ENCODE measurements at regions not wholly inside any gene's neighbourhood (a gene's known extent, or its start where the extent isn't known, plus 50 kb on each side); places are given as distances from the start of the nearest gene placed in this dataset.

DNA sequence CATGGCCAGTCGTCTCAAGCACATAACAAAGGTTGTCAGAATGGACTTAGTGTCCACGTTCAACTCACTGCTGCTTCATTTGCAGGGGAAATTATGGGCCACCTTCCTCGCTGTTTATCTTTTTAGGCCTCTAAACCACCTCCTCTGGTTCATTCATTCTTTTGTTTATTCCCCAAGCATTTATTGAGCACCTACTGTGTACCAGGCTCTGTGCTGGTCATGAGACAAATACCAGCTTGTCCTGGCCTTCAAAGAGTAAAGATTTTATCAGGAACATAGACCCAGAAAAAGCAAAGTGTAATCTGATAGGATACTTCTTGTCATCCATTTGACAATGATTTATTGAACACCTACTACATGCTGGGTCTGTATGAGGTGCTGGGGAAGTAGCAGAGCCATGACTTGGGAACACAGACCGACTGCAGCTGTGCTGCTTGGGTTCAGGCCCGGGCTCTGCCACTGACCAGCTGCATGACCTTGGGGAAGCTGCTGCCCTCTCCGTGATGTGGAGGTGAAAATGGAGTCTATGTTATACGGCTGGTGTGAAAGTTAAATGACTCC lies 63.4 kb upstream of the SLC6A6 start:
- no peak for DNase-seq

DNA sequence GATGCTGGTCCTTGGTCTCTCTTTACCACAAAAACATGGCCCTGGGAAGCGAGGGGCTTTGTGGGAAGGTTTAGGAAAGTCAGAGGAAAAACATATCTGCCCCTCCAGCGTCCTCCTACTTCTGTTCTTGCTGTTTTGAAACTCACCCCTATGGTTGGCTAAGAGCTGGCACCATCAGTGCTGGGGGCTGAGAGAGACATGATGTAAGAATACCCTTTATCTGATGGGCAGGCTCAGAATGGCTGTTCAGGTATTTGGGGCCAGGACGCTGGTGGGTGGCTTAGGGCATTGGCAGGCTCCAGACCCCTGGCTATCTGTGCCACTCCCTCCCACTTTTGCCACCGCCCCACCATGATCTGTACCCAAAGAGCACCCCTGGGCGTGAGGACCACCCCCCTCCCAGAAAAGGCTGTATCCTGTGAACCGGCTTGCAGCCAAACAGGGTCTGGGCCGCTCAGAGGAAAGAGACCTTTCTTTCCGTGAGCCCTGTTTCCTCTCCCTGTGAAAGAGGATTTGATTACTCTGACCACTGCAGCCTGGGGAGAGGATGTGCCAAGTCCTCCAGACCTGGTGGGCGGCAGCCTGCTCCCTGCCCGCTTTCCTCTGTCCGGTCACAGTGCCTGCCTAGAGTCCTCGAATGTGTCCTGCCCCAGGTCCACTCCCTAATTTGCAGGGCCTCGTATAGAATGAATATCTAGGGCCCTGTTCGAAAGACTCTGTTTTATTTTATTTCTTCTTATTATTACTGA lies 61.3 kb upstream of the SLC6A6 start:
- no peak for DNase-seq

DNA sequence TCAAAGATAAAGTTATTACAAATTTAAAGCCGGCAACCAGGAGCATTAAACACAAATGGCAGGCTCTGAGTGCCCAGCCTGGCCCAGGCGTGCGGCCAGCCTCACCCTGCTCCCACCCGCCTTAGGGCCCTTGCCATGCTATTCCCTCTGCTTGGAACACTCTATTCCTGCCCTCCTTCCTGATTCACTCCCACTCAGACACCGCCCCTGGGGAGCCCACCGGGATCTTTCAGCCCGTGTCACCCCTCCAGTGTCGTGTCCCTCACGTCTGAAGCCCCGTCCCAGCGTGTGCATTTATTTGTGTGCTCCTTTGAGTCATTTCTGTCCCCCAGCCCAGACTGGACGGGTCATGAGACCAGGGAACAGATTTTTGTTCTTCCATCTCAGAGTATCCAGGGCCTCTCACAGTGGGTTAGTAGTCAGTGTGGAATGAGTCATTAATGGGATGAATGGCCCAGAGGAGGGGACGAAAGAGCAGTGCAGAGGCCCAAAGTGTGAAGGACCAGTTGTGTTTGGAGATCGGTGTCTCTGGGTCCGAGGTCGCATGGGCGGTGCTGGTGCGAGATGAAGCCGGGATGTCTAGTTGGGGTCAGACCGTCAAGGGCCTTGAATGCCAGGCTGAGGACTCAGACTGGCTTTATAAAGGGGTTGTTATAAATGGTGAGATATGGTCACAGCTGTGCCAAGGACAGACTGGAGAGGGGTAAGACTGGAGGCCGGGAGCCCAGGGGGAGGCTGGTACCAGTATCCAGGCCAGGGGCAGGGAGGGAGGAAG lies 58.9 kb upstream of the SLC6A6 start:
- no peak for DNase-seq

DNA sequence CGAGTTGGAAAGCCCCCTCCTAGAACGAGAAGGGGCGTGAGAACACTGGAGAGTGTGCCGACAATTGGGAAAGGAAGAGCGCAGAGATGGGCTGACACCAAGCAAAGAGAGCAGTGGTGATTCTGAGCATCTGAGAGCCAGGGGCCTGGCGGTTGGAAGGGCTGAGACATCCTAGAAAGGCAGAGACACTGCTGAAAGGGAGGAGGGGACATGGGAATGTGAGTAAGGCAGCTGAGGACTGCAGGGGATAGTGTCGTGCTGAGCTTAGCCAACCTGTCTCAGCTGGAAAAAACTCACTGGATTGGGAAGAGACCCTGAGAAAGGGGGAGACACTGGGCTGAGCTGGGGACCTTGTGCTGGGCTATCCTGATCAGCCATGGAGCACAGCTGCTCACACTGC lies 58.1 kb upstream of the SLC6A6 start:
- no peak for DNase-seq

DNA sequence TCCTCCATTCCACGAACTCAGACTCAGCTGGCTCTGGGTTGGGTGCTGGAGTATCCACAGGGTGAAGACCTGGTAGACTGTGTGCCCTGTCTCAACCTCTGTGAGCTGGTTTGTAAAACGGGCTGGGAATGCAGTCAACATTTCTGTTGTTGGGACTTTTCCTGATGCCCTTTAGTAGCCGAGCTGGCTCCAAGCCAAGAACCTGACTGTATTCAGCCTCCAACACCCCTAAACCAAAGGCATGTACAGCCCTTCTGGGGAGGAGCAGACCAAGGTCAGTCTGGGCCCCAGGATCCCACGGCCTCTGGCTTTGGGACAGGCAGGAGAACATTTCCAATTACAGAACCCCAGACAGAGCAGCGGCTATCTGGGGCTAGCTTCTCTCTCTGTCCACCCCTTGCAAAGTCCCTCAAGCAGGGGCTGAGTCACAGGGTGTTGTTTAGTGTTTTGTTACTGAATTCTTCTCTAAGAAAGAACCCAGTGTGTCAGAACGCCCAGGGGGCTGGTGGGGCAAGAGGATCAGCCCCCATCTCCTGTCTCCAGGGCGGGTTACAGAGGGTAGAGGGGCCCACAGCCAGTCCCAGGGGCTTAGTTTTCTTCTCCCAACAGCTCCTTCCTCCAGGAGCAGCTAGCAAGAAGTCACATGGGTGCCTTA lies 56.8 kb upstream of the SLC6A6 start:
- no peak for DNase-seq

DNA sequence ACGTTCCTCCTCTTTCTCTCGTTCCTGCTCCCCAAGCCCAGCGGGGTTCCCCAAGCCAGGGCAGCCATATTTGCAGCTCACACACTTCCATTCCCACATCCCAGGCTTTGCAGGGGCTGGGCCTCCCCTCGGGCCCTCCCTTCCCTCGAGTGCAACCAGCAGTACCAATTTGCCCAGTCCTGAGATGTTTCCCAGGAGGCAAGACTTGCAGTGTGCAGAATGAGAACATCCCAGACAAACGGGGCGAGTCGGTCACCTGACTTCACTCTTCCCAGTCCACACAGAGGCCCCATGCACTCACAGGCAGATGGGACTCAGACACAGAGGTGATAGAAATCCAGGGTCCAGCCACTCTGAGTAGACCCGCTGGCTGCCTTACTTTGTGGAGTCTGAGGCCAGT lies 56.2 kb upstream of the SLC6A6 start:
- no peak for DNase-seq

DNA sequence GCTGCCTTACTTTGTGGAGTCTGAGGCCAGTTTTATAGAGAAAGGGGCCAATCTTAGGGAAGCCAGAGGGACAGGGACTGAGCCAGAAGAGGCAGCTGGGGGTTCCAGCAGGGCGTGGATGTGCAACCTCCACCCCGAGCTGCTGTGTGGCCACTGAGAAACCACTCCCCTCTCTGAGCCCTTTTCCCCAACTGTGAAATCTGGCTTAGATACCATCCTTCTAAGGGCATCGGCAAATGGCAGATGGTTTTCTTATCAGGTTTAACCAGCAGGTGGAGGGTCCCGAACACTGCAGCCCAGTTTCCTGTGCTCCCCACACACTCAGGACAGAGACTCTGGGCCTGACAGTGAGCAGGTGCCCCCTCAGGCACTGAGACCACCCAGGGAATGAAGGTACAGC lies 55.8 kb upstream of the SLC6A6 start:
- DNase-seq, result no peak

DNA sequence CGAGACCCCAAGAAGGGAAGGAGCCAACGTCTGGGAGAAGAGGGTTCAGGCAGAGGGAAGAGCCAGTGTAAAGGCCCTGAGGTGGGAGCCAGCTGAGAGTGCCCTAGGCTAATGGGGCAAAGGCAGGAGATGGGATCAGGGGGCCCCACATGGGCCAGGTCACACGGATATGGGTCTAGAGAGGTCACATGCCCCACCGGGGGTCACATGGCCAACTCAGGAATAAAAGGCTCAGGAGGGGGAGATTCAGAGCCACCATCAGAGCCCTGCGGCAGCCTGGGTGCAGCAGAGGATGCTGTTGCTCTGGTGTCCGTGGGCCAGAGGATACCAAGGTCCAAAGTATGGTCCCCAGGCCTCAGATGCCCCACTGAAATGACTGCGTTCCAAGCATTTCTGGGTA lies 55.3 kb upstream of the SLC6A6 start:
- DNase-seq, result no peak

DNA sequence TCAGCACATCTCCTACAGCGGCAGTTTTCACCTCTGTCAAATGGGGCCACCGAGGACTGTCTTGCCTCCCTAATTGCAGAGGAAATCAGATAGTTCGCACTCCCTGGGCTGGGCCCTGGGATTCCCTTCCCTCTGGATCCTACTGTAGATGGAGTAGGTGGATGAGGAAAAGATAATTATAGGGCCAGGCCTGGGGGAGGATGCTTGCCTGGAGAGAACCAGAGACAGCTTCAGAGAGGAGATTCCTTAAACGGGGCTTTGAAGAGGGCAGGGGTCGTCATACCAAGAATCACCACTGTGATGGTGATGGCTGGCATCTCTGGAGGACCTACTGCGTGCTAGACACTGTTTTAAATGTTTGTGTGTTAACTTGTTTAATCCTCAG lies 50.8 kb upstream of the SLC6A6 start:
- DNase-seq, result no peak

DNA sequence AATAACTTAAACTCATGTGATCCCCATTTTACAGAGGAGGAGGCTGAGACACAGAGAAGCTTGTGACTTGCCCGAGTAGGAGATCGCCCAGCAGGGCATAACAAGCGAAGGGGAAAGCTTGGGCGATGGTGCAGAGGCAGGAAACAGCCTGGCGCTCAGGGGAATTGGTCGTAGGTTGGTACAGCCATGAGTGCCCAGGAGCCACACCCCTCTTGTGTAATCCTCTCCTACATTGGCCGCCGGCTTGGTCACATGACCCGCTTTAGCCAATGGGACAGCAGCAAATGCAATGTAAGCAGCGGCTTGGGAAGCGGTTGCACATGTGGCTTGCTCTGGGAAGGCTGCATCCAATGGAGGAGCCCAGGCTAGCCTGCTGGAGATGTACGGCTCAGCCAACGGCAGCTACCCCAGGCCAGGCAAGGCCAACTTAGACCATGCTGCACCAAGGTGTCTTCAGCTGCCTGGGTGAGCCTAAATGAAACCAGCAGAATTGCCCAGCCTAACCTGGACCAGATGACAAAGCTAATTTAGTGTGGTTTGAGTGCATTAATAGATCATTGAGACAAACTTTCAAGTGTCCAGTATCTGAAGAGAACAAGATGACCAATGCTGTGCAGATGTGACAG lies 50.3 kb upstream of the SLC6A6 start:
- DNase-seq, result no peak
